Activated CD4-positive, CD25-positive, alpha-beta regulatory T cell treated with anti-CD3 and anti-CD28 coated beads, Interleukin-2, amount 50 U/mL, for 72 hours (primary cell): ENCODE measurements at regions not wholly inside any gene's neighbourhood (a gene's known extent, or its start where the extent isn't known, plus 50 kb on each side); places are given as distances from the start of the nearest gene placed in this dataset.
"Not testable (repeated sequence)": the region's sequence is repeated elsewhere in the genome, so short reads cannot be mapped to it uniquely, and the experiment has no call there.

Source experiments
- DNase-seq: peaks from one replicate; pipeline ENCODE4 v3.0.0; 2021

GRCh38 chr4:20196476-20196875 is 55.2 kb upstream of the SLIT2 start:
- no peak for DNase-seq

- no peak for DNase-seq
Observed at GRCh38 chr4:20195071-20195885, 56.4 kb upstream of the SLIT2 start.

GRCh38 chr4:20194123-20195013 is 57.3 kb upstream of the SLIT2 start:
- no peak for DNase-seq

- DNase-seq, result no peak
Observed at GRCh38 chr4:20193141-20193936, 58.4 kb upstream of the SLIT2 start.

- DNase-seq, result no peak
Observed at GRCh38 chr4:20192736-20193135, 59.0 kb upstream of the SLIT2 start.

- no peak for DNase-seq
Observed at GRCh38 chr4:20185103-20185502, 66.6 kb upstream of the SLIT2 start.

- DNase-seq, result not testable (repeated sequence)
Observed at GRCh38 chr4:20183131-20183530, 68.6 kb upstream of the SLIT2 start.

GRCh38 chr4:20181926-20182325 is 69.8 kb upstream of the SLIT2 start:
- no peak for DNase-seq

GRCh38 chr4:20180509-20180908 is 71.2 kb upstream of the SLIT2 start:
- no peak for DNase-seq

GRCh38 chr4:20178902-20179576 is 72.7 kb upstream of the SLIT2 start:
- no peak for DNase-seq

GRCh38 chr4:20176881-20177280 is 74.8 kb upstream of the SLIT2 start:
- DNase-seq, result no peak

- DNase-seq, result no peak
Observed at GRCh38 chr4:20172070-20172760, 79.5 kb upstream of the SLIT2 start.

- DNase-seq, result no peak
Observed at GRCh38 chr4:20166544-20166943, 85.2 kb upstream of the SLIT2 start.

- no peak for DNase-seq
Observed at GRCh38 chr4:20159516-20159915, 92.2 kb upstream of the SLIT2 start.

GRCh38 chr4:20158195-20158594 is 93.5 kb upstream of the SLIT2 start:
- DNase-seq, result no peak

- no peak for DNase-seq
Observed at GRCh38 chr4:20151436-20151835, 100.3 kb upstream of the SLIT2 start.

- not testable (repeated sequence) for DNase-seq
Observed at GRCh38 chr4:20149143-20149542, 102.6 kb upstream of the SLIT2 start.

GRCh38 chr4:20137176-20137575 is 114.5 kb upstream of the SLIT2 start:
- no peak for DNase-seq

- DNase-seq, result no peak
Observed at GRCh38 chr4:20127626-20128025, 124.1 kb upstream of the SLIT2 start.

- no peak for DNase-seq
Observed at GRCh38 chr4:20126906-20127305, 124.8 kb upstream of the SLIT2 start.

- no peak for DNase-seq
Observed at GRCh38 chr4:20124317-20125026, 127.2 kb upstream of the SLIT2 start.
